BE2C (cell line): ENCODE measurements at regions not wholly inside any gene's neighbourhood (a gene's known extent, or its start where the extent isn't known, plus 50 kb on each side); places are given as distances from the start of the nearest gene placed in this dataset.

Source experiments
- DNase-seq: peaks from one replicate; pipeline ENCODE4 v3.0.0-alpha.2; 2020
- H3K27me3 ChIP-seq: fragments of 250-450 bp; sonication (Bioruptor Pico); 2 replicates; pipeline ENCODE4 v1.5.1; 2020; ENCODE audit warnings: mild to moderate bottlenecking
- H3K36me3 ChIP-seq: fragments of 250-450 bp; sonication (Bioruptor Pico); 2 replicates; pipeline ENCODE4 v1.5.1; 2020; ENCODE audit warnings: mild to moderate bottlenecking
- H3K4me1 ChIP-seq: fragments of 250-450 bp; sonication (Bioruptor Pico); 2 replicates; pipeline ENCODE4 v1.5.1; 2020
- H3K4me3 ChIP-seq: 2 replicates; pipeline ENCODE4 v1.5.1; 2011; ENCODE audit warnings: low read depth, low read length
- H3K9me3 ChIP-seq: fragments of 250-450 bp; sonication (Bioruptor Pico); 2 replicates; pipeline ENCODE4 v1.5.1; 2020
- CTCF ChIP-seq: IDR thresholded peaks from 2 replicates; pipeline ENCODE4 v1.5.1; 2012; ENCODE audit warnings: mild to moderate bottlenecking, low read depth, low read length

GRCh38 chr18:29693334-29693733 is 1349.2 kb downstream of the DSC3 start:
- Histone ChIP-seq H3K36me3 (no peaks in the 10 kb centered on the region), H3K27me3 (no peaks in the 10 kb centered on the region), H3K4me3 (no peak overlapping the region), H3K9me3 (no peaks in the 10 kb centered on the region), H3K4me1 (no peaks in the 10 kb centered on the region)
- no peak for TF ChIP-seq CTCF
- DNase-seq = no peak

- TF ChIP-seq CTCF = no peak
These were observed 1361.0 kb downstream of the DSC3 start for GRCh38 chr18:29681578-29681977.

GRCh38 chr18:29664278-29665036 is 1378.1 kb downstream of the DSC3 start:
- Histone ChIP-seq H3K4me3 (no peak overlapping the region), H3K4me1 (no peaks in the 10 kb centered on the region), H3K36me3 (no peaks in the 10 kb centered on the region), H3K9me3 (no peaks in the 10 kb centered on the region), H3K27me3 (no peaks in the 10 kb centered on the region)
- DNase-seq = no peak
- no peak for TF ChIP-seq CTCF

More at GRCh38 chr18:29681578-29681977, 1361.0 kb downstream of the DSC3 start:
- Histone ChIP-seq H3K4me3 (no peak overlapping the region), H3K9me3 (no peaks in the 10 kb centered on the region), H3K36me3 (no peaks in the 10 kb centered on the region), H3K4me1 (no peaks in the 10 kb centered on the region), H3K27me3 (no peaks in the 10 kb centered on the region)
- no peak for DNase-seq

GRCh38 chr18:29661924-29662323 is 1380.6 kb downstream of the DSC3 start:
- Histone ChIP-seq H3K36me3 (no peaks in the 10 kb centered on the region), H3K4me3 (no peak overlapping the region), H3K27me3 (no peaks in the 10 kb centered on the region), H3K9me3 (no peaks in the 10 kb centered on the region), H3K4me1 (no peaks in the 10 kb centered on the region)
- TF ChIP-seq CTCF = no peak
- DNase-seq = no peak

- no peak for TF ChIP-seq CTCF
- Histone ChIP-seq H3K9me3 (no peaks in the 10 kb centered on the region), H3K27me3 (no peaks in the 10 kb centered on the region), H3K4me1 (no peaks in the 10 kb centered on the region), H3K4me3 (no peak overlapping the region), H3K36me3 (no peaks in the 10 kb centered on the region)
- DNase-seq = no peak
These were observed 1381.8 kb downstream of the DSC3 start for GRCh38 chr18:29660777-29661176.

GRCh38 chr18:29653671-29654215 is 1388.8 kb downstream of the DSC3 start:
- TF ChIP-seq CTCF = no peak
- no peak for DNase-seq
- Histone ChIP-seq H3K27me3 (no peaks in the 10 kb centered on the region), H3K36me3 (no peaks in the 10 kb centered on the region), H3K9me3 (no peaks in the 10 kb centered on the region), H3K4me1 (no peaks in the 10 kb centered on the region), H3K4me3 (no peak overlapping the region)
